Endothelial cell of umbilical vein (primary cell): ENCODE measurements at regions not wholly inside any gene's neighbourhood (a gene's known extent, or its start where the extent isn't known, plus 50 kb on each side); places are given as distances from the start of the nearest gene placed in this dataset.
A peak's percentile ranks its signal among the peaks of the same experiment; 100 is the strongest.

Experiments used
- BruUV-seq: library from RNA; stranded (reverse); fragments of 400-500 nt; replicated peaks from 2 replicates; lab custom pipeline; 2021; lab: Mats Ljungman, UMichigan
- CTCF ChIA-PET: fragments of 300-600, 350-600 bp; sonication (Branson Sonifier 250); formaldehyde crosslinking; loops from one replicate; lab custom pipeline; 2021; ENCODE audit warnings: antibody characterized with exemption, inconsistent platforms; lab: Charles Lee
- POLR2A ChIA-PET: fragments of 300-600, 350-600 bp; sonication (Branson Sonifier 250); formaldehyde crosslinking; loops from one replicate; lab custom pipeline; 2021; ENCODE audit warnings: antibody characterized with exemption, inconsistent platforms; lab: Charles Lee
- DNase-seq: peaks from one replicate; pipeline ENCODE4 v3.0.0-alpha.2; 2011; ENCODE audit warnings: low read depth, low spot score
- FAIRE-seq: peaks from 2 replicates; lab custom pipeline; 2011; peaks lifted over from hg19 to GRCh38; lab: Jason Lieb, UNC
- H2AFZ ChIP-seq: 2 replicates; pipeline ENCODE4 v1.6.0; 2012; ENCODE audit warnings: low read depth, low read length, control low read depth, inconsistent platforms
- H3K27ac ChIP-seq: 2 replicates; pipeline ENCODE4 v1.5.1; 2011; ENCODE audit warnings: low read depth, mild to moderate bottlenecking, control low read depth, low read length, moderate library complexity; ENCODE audit not compliant: insufficient read depth
- H3K27me3 ChIP-seq, 2 experiments: 2 replicates each; pipeline versions ENCODE4 v1.6.0 to v1.6.1; 2011; ENCODE audit warnings: low read length in 2 of 2, mixed read lengths in 1 of 2; ENCODE audit not compliant: control insufficient read depth in 2 of 2, insufficient read depth in 2 of 2
- H3K36me3 ChIP-seq, 2 experiments: 2 replicates in 1 of 2; 3 replicates in 1 of 2; pipeline ENCODE4 v1.5.1; 2011; ENCODE audit warnings: low read length in 2 of 2, mild to moderate bottlenecking in 1 of 2, moderate library complexity in 1 of 2; ENCODE audit not compliant: control insufficient read depth in 2 of 2, insufficient read depth in 2 of 2; ENCODE audit errors: extremely low read depth in 1 of 2
- H3K4me1 ChIP-seq: 3 replicates; pipeline ENCODE4 v1.5.1; 2011; ENCODE audit warnings: mild to moderate bottlenecking, low read length; ENCODE audit not compliant: control insufficient read depth, insufficient read depth; ENCODE audit errors: extremely low read depth
- H3K4me2 ChIP-seq: 2 replicates; pipeline ENCODE4 v1.6.1; 2011; ENCODE audit warnings: low read length, control low read depth, mixed read lengths; ENCODE audit not compliant: insufficient read depth
- H3K4me3 ChIP-seq, 3 experiments: fragments of 200-600 bp in 1 of 3; sonication (generic), shearing (Covaris generic) in 1 of 3; replicated peaks in 1 of 3; 2 replicates each; pipeline ENCODE4 v1.5.1; 2011 to 2016; ENCODE audit warnings: control low read depth in 3 of 3, low read length in 3 of 3, mild to moderate bottlenecking in 2 of 3, inconsistent platforms in 1 of 3, low read depth in 1 of 3, moderate library complexity in 1 of 3; ENCODE audit not compliant: insufficient read depth in 1 of 3
- H3K79me2 ChIP-seq: 2 replicates; pipeline ENCODE4 v1.6.0; 2012; ENCODE audit warnings: low read length, inconsistent platforms; ENCODE audit not compliant: control insufficient read depth, insufficient read depth
- H3K9ac ChIP-seq: replicated peaks from 2 replicates; pipeline ENCODE3; 2011; ENCODE audit warnings: low read length, control low read depth; ENCODE audit not compliant: insufficient read depth; ENCODE audit errors: extremely low read depth
- H3K9me1 ChIP-seq: replicated peaks from 3 replicates; pipeline ENCODE4 v1.6.0; 2011; ENCODE audit warnings: mild to moderate bottlenecking, low read length; ENCODE audit not compliant: control insufficient read depth, insufficient read depth; ENCODE audit errors: extremely low read depth
- H3K9me3 ChIP-seq: replicated peaks from 2 replicates; pipeline ENCODE4 v1.5.1; 2012; ENCODE audit warnings: low read length, inconsistent platforms; ENCODE audit not compliant: control insufficient read depth, insufficient read depth
- H4K20me1 ChIP-seq: replicated peaks from 2 replicates; pipeline ENCODE3; 2011; ENCODE audit warnings: mild to moderate bottlenecking, low read length; ENCODE audit not compliant: control insufficient read depth, insufficient read depth; ENCODE audit errors: extremely low read depth
- FOS ChIP-seq: IDR thresholded peaks from 2 replicates; pipeline ENCODE4 v1.6.1; 2011; ENCODE audit warnings: mild to moderate bottlenecking, low read length, moderate library complexity, borderline replicate concordance; ENCODE audit not compliant: insufficient read depth
- GATA2 ChIP-seq: IDR thresholded peaks from 2 replicates; pipeline ENCODE4 v1.7.0; 2011; ENCODE audit warnings: low read depth, mild to moderate bottlenecking, moderate library complexity, mixed read lengths, low read length; ENCODE audit not compliant: insufficient read length, insufficient read depth
- MYC ChIP-seq: IDR thresholded peaks from one replicate; pipeline ENCODE4 v1.6.1; 2011; ENCODE audit warnings: mild to moderate bottlenecking, low read depth, low read length
- POLR2AphosphoS5 ChIP-seq: IDR thresholded peaks from 2 replicates; pipeline ENCODE4 v1.6.1; 2012; ENCODE audit warnings: low read depth, mild to moderate bottlenecking, control low read depth, low read length, moderate library complexity; ENCODE audit not compliant: insufficient read depth
- dilution Hi-C: fragments of 300-500 bp; cut with MboI; formaldehyde crosslinking; loops from one replicate; pipeline ENCODE4 v1.15.0; 2019; ENCODE audit warnings: low sequenced_read_pairs; ENCODE audit not compliant: extremely low pct_ligation_motif_present
- intact Hi-C: fragments of 100-400 bp; cut with micrococcal nuclease; formaldehyde crosslinking; loops from one replicate; pipeline ENCODE4 v1.10.0; 2022
- TF ChIP-seq, protein P1 (sequence below): IDR thresholded peaks from 2 replicates; pipeline ENCODE4 v1.6.1; 2011; ENCODE audit not compliant: insufficient read depth, insufficient read length

DNA sequence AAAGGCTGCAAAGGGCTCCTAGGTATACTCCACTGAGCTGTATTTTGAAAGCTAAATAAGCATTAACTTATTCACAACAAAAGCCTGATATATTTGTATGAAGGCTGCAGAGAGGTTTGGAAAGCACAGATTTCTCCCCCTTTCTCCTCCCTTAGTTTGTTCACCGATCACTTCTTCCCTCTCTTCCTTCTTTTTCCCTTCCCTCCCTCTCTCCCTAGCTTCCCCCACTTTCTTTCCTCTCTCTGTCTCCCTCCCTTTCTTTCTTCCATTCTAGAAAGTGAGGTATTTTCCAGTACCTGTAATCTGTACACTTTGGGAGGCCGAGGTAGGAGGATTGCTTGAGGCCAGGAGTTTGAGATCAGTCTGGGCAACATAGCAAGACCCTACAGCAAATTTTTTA lies 62.1 kb downstream of the HHEX start:
- CTCF ChIA-PET = interaction anchor here (1.3 to 1.5 kb wide), 2 partner anchors 11 to 55 kb away, joined by 3 read pairs; no protein-coding TSS in a partner anchor
- no peak overlapping the region for H3K9ac ChIP-seq
- H3K27ac ChIP-seq = no peak overlapping the region
- H3K9me3 ChIP-seq = no peaks in the 10 kb centered on the region
- H2AFZ ChIP-seq = no peak overlapping the region
- no peak for FAIRE-seq
- dilution Hi-C loops = no loop called here
- POLR2A ChIA-PET = no interaction called here
- DNase-seq = no peak
- no peaks in the 10 kb centered on the region for H3K79me2 ChIP-seq
- no peaks in the 10 kb centered on the region for H3K36me3 ChIP-seq
- no TSS peak for BruUV-seq
- intact Hi-C loops = no loop called here
- no peak for TF ChIP-seq GATA2
- no peak for TF ChIP-seq POLR2AphosphoS5
- no peaks in the 10 kb centered on the region for H4K20me1 ChIP-seq
- no peaks in the 10 kb centered on the region for H3K9me1 ChIP-seq
- H3K4me2 ChIP-seq = no peak overlapping the region
- H3K4me3 ChIP-seq = no peak overlapping the region
- peaks cover 25% of the 10 kb centered on the region for H3K4me1 ChIP-seq
- no peaks in the 10 kb centered on the region for H3K27me3 ChIP-seq

DNA sequence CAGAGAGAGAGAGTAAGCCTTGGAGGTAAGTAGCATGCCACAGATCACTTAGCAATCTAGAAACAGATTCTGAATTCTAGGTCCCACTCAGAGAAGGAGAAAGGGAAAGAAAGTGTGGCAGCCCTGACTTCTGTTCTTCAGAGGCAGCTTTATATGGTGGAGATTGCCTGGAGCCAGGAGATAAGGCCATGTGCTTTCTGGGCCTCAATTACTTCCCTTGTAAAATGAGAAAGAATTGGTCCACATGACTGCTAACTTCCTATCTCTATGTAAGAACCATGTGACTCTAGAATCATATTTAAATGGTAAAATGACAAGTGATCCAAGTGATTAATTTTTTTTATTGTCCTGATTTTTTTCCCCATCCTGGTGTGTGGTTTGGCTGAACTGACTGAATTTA lies 64.1 kb downstream of the HHEX start:
- H3K27me3 ChIP-seq = no peaks in the 10 kb centered on the region
- TF ChIP-seq FOS = no peak
- TF ChIP-seq, protein P1, sequence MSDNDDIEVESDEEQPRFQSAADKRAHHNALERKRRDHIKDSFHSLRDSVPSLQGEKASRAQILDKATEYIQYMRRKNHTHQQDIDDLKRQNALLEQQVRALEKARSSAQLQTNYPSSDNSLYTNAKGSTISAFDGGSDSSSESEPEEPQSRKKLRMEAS = peak; percentile 67
- TF ChIP-seq POLR2AphosphoS5 = no peak
- no peak for TF ChIP-seq GATA2
- no peak for TF ChIP-seq MYC
- no peak overlapping the region for H3K4me2 ChIP-seq
- H3K9me3 ChIP-seq = no peaks in the 10 kb centered on the region
- intact Hi-C loops = no loop called here
- no peaks in the 10 kb centered on the region for H3K79me2 ChIP-seq
- dilution Hi-C loops = no loop called here
- DNase-seq (peak; percentile 54), FAIRE-seq (no peak)
- ChIA-PET POLR2A (no interaction called here), CTCF (interaction anchor here (1.0 kb wide), 1 partner anchor 89 kb away, joined by 4 read pairs; no protein-coding TSS in a partner anchor)
- no peak overlapping the region for H3K9ac ChIP-seq
- H4K20me1 ChIP-seq = no peaks in the 10 kb centered on the region
- H2AFZ ChIP-seq = no peak overlapping the region
- H3K27ac ChIP-seq = no peak overlapping the region
- peaks cover 41% of the 10 kb centered on the region for H3K4me1 ChIP-seq
- H3K4me3 ChIP-seq = no peak overlapping the region
- no TSS peak for BruUV-seq
- no peaks in the 10 kb centered on the region for H3K9me1 ChIP-seq
- H3K36me3 ChIP-seq = no peaks in the 10 kb centered on the region
